Keratinocyte (primary cell): ENCODE measurements at regions not wholly inside any gene's neighbourhood (a gene's known extent, or its start where the extent isn't known, plus 50 kb on each side); places are given as distances from the start of the nearest gene placed in this dataset.

Experiments used
- DNase-seq: peaks from one replicate; pipeline ENCODE4 v3.0.0-alpha.2; 2011; ENCODE audit warnings: low read depth, missing footprints, low spot score
- FAIRE-seq: peaks from 2 replicates; lab custom pipeline; 2011; peaks lifted over from hg19 to GRCh38; lab: Jason Lieb, UNC
- H2AFZ ChIP-seq: 2 replicates; pipeline ENCODE4 v1.6.0; 2012; ENCODE audit warnings: low read length, control low read depth, inconsistent platforms; ENCODE audit not compliant: control insufficient read depth
- H3K27ac ChIP-seq: 2 replicates; pipeline ENCODE4 v1.5.1; 2011; ENCODE audit warnings: low read length; ENCODE audit not compliant: control insufficient read depth, insufficient read depth
- H3K27me3 ChIP-seq: 3 replicates; pipeline ENCODE4 v1.6.0; 2011; ENCODE audit warnings: low read length; ENCODE audit not compliant: control insufficient read depth, insufficient read depth; ENCODE audit errors: extremely low read depth
- H3K36me3 ChIP-seq, 2 experiments: 2 replicates in 1 of 2; 3 replicates in 1 of 2; pipeline ENCODE4 v1.5.1; 2011; ENCODE audit warnings: low read length in 2 of 2, mild to moderate bottlenecking in 1 of 2; ENCODE audit not compliant: control insufficient read depth in 2 of 2, insufficient read depth in 2 of 2; ENCODE audit errors: extremely low read depth in 1 of 2
- H3K4me1 ChIP-seq: 3 replicates; pipeline ENCODE4 v1.5.1; 2011; ENCODE audit warnings: low read length; ENCODE audit not compliant: control insufficient read depth, insufficient read depth; ENCODE audit errors: extremely low read depth
- H3K4me2 ChIP-seq: 3 replicates; pipeline ENCODE4 v1.6.0; 2011; ENCODE audit warnings: low read depth, low read length; ENCODE audit not compliant: control insufficient read depth, insufficient read depth; ENCODE audit errors: extremely low read depth
- H3K4me3 ChIP-seq, 3 experiments: fragments of 200-600 bp in 1 of 3; sonication (generic) in 1 of 3; 2 replicates in 2 of 3; 3 replicates in 1 of 3; pipeline ENCODE4 v1.5.1; 2011 to 2016; ENCODE audit warnings: low read length in 3 of 3, mild to moderate bottlenecking in 3 of 3, control low read depth in 2 of 3, inconsistent platforms in 1 of 3, low read depth in 1 of 3, mixed read lengths in 1 of 3, mixed run types in 1 of 3, moderate library complexity in 1 of 3; ENCODE audit not compliant: control insufficient read depth in 2 of 3, insufficient read depth in 2 of 3; ENCODE audit errors: extremely low read depth in 1 of 3
- H3K79me2 ChIP-seq: 2 replicates; pipeline ENCODE4 v1.6.0; 2012; ENCODE audit warnings: low read length; ENCODE audit not compliant: control insufficient read depth, insufficient read depth
- H3K9ac ChIP-seq: 3 replicates; pipeline ENCODE4 v1.6.0; 2011; ENCODE audit warnings: low read length; ENCODE audit not compliant: control insufficient read depth, insufficient read depth; ENCODE audit errors: extremely low read depth
- H3K9me1 ChIP-seq: 3 replicates; pipeline ENCODE4 v1.6.0; 2011; ENCODE audit warnings: low read length; ENCODE audit not compliant: control insufficient read depth, insufficient read depth; ENCODE audit errors: extremely low read depth
- H3K9me3 ChIP-seq: 2 replicates; pipeline ENCODE4 v1.5.1; 2012; ENCODE audit warnings: low read depth, low read length; ENCODE audit not compliant: control insufficient read depth
- H4K20me1 ChIP-seq: 3 replicates; pipeline ENCODE4 v1.6.0; 2011; ENCODE audit warnings: low read length; ENCODE audit not compliant: control insufficient read depth, insufficient read depth; ENCODE audit errors: extremely low read depth
- CTCF ChIP-seq, 3 experiments: IDR thresholded peaks in 1 of 3; conservative IDR thresholded peaks in 1 of 3; optimal IDR thresholded peaks in 1 of 3; 2 replicates in 2 of 3; 3 replicates in 1 of 3; pipeline versions ENCODE3 to v1.5.1; 2011; ENCODE audit warnings: low read length in 3 of 3, mild to moderate bottlenecking in 3 of 3, moderate library complexity in 2 of 3, control low read depth in 1 of 3, inconsistent platforms in 1 of 3; ENCODE audit not compliant: insufficient read depth in 2 of 3; ENCODE audit errors: extremely low read depth in 1 of 3
- EZH2 ChIP-seq: IDR thresholded peaks from one replicate; pipeline ENCODE4 v1.6.1; 2012; ENCODE audit warnings: inconsistent platforms, mild to moderate bottlenecking, low read length, moderate library complexity
- dilution Hi-C: fragments of 300-500 bp; cut with MboI; formaldehyde crosslinking; loops from one replicate; pipeline ENCODE4 v1.7.0; 2020; ENCODE audit warnings: low sequenced_read_pairs; ENCODE audit not compliant: extremely low pct_ligation_motif_present

GRCh38 chr6:85961746-85962145, 319.1 kb upstream of the SYNCRIP start:
- TF ChIP-seq EZH2 (no peak), CTCF (optimal IDR thresholded peaks at IDR 0.05 in 1 of 3, IDR thresholded peaks at IDR 0.05 in 1 of 3, conservative IDR thresholded peaks at IDR 0.05 in 1 of 3; ENCODE audit: extremely low read depth in 1 of 3, insufficient read depth in 2 of 3, low read length in 3 of 3) (no peak)
- no peak for FAIRE-seq
- Histone ChIP-seq H3K9me3 (no peaks in the 10 kb centered on the region), H3K79me2 (no peaks in the 10 kb centered on the region), H3K36me3 (no peaks in the 10 kb centered on the region), H3K27ac (no peak overlapping the region), H3K9me1 (no peaks in the 10 kb centered on the region), H3K4me2 (no peak overlapping the region), H3K9ac (no peak overlapping the region), H3K27me3 (no peaks in the 10 kb centered on the region), H4K20me1 (no peaks in the 10 kb centered on the region), H3K4me1 (no peaks in the 10 kb centered on the region), H2AFZ (no peak overlapping the region), H3K4me3 (no peak overlapping the region)
- no peak for DNase-seq
- dilution Hi-C loops: no loop called here

- Histone ChIP-seq H3K79me2 (no peaks in the 10 kb centered on the region), H3K36me3 (no peaks in the 10 kb centered on the region), H3K4me3 (no peak overlapping the region), H3K9me1 (no peaks in the 10 kb centered on the region), H2AFZ (no peak overlapping the region), H3K27me3 (no peaks in the 10 kb centered on the region), H3K4me1 (no peaks in the 10 kb centered on the region), H3K27ac (no peak overlapping the region), H3K4me2 (no peak overlapping the region), H3K9ac (no peak overlapping the region), H4K20me1 (no peaks in the 10 kb centered on the region), H3K9me3 (no peaks in the 10 kb centered on the region)
- no peak for FAIRE-seq
- no peak for TF ChIP-seq CTCF (optimal IDR thresholded peaks at IDR 0.05 in 1 of 3, IDR thresholded peaks at IDR 0.05 in 1 of 3, conservative IDR thresholded peaks at IDR 0.05 in 1 of 3; ENCODE audit: extremely low read depth in 1 of 3, insufficient read depth in 2 of 3, low read length in 3 of 3)
- TF ChIP-seq EZH2: no peak
- dilution Hi-C loops: no loop called here
- no peak for DNase-seq
These were observed 318.4 kb upstream of the SYNCRIP start for GRCh38 chr6:85961125-85961524.
